Heart right ventricle (tissue), 16 donors: ENCODE measurements at regions not wholly inside any gene's neighbourhood (a gene's known extent, or its start where the extent isn't known, plus 50 kb on each side); places are given as distances from the start of the nearest gene placed in this dataset.

Source experiments
- ATAC-seq, 8 donors: fragments of 200-7000 bp; cut with Tn5 transposase; one replicate each; pipeline ENCODE4 v1.9.1; 2020; ENCODE audit warnings: mild to moderate bottlenecking in 8 of 8, moderate library complexity in 8 of 8, moderate number of reproducible peaks in 1 of 8
- DNase-seq, 2 donors: peaks; one replicate each; pipeline ENCODE4 v3.0.0-alpha.2; 2020
- H3K27ac ChIP-seq, 10 donors: fragments of 200-600 bp; sonication (generic) in 2 of 10; one replicate each; pipeline versions ENCODE4 v1.5.0 to v1.8.0; 2020 to 2022; ENCODE audit warnings: mild to moderate bottlenecking in 3 of 10
- H3K27me3 ChIP-seq, 7 donors: fragments of 200-600 bp; one replicate each; pipeline ENCODE4 v1.8.0; 2021 to 2022; ENCODE audit warnings: mild to moderate bottlenecking in 2 of 7
- H3K36me3 ChIP-seq, 9 donors: fragments of 200-600 bp; sonication (generic) in 1 of 9; one replicate each; pipeline versions ENCODE4 v1.5.0 to v1.8.0; 2020 to 2022; ENCODE audit warnings: mild to moderate bottlenecking in 2 of 9
- H3K4me1 ChIP-seq, 9 donors: fragments of 200-600 bp; sonication (generic) in 1 of 9; one replicate each; pipeline versions ENCODE4 v1.5.0 to v1.8.0; 2020 to 2022; ENCODE audit warnings: mild to moderate bottlenecking in 4 of 9
- H3K4me3 ChIP-seq, 10 donors: fragments of 200-600 bp; sonication (generic) in 2 of 10; one replicate each; pipeline versions ENCODE4 v1.5.0 to v1.8.0; 2020 to 2022; ENCODE audit warnings: mild to moderate bottlenecking in 7 of 10, moderate library complexity in 2 of 10
- H3K9me3 ChIP-seq, 11 donors: fragments of 200-600 bp in 10 of 11; sonication (generic) in 2 of 11; one replicate each; pipeline versions ENCODE4 v1.5.0 to v1.8.0; 2013 to 2022; ENCODE audit warnings: mild to moderate bottlenecking in 2 of 11, control low read depth in 1 of 11, moderate library complexity in 1 of 11
- WGBS, 2 donors: extraction: QIAGEN DNeasy Blood & Tissue Kit; methylation state at CpG; one replicate each; pipeline ENCODE4 v1.1.7; 2013; ENCODE audit warnings: inconsistent platforms in 1 of 2; 5-methylcytosine and 5-hydroxymethylcytosine counted together
- intact Hi-C, 10 donors: fragments of 100-400 bp; cut with DNase I; formaldehyde crosslinking; loops; one replicate each; pipeline versions ENCODE4 v1.11.1 to v1.14.2; 2022
- TF ChIP-seq, protein P1 (sequence below), 9 donors: fragments of 200-600 bp; sonication (generic) in 2 of 9; IDR thresholded peaks; one replicate each; pipeline versions ENCODE4 v1.5.0 to v1.8.0; 2021 to 2022; ENCODE audit warnings: antibody characterized with exemption in 9 of 9, mild to moderate bottlenecking in 5 of 9, moderate library complexity in 1 of 9
- donor health status: Arrhythmogenic right ventricular cardiomyopathy.
- donor health status: ischemic (EF 13 %, LVEDD 7.1; RV severe dilation, severe dysfunction).
- donor health status: healthy with polysubstance abuse.
- donor health status: DM: no; HTN: yes; CAD: no.
- donor health status: DM: no; HTN: no; CAD: no.
- donor health status: ischemic (EF 25% LVEDD 6.9; RV normal size, moderate dysfunction).
- donor health status: ischemic (EF 25% LVEDD 5.7; RV mildly dilated, moderate dysfunction).
- donor health status: healthy.
- donor health status: DM: yes; HTN: yes; CAD: no.
- donor health status: Ischemic cardiomyopathy.
- donor health status: ischemic (EF 35%, LVEDD 5.7; RV mildly dilated, moderate dysfunction).
- donor health status: nonischemic (EF 11% LVEDD 7.7; RV severe dilation, severe dysfunction).
- donor health status: DM: yes; HTN: yes; CAD: no.
- donor health status: PGD.
- donor health status: ischemic (EF 29% LVEDD 5.4; RV normal size, mild dysfunction).
- donor health status: nonischemic (EF 23%, LVEDD 6.1; RV moderate dilation, normal function).

DNA sequence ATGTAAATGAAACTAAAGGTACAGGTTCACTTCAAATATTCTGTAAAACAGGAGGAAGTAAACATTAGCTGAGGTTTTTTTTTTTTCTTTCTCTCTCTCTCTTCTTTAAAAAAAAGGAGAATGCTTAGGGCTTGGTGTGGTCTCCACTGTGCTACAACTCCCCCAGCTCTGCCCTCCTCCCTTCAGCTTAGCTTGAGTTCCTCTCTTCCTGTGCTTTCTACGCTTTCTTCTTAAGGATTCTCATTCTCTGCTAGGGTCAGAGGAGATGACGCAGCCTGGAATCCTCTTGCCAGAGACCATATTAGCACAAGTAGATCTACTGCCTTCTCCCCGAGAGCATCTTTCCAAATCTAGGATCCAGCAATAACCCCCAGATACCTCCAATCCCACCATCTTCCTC, 69.1 kb upstream of the SNRK start:
- Histone ChIP-seq H3K36me3 (no peaks in the 10 kb centered on the region), H3K4me3 (no peak overlapping the region), H3K27ac (peak overlapping the region in 7 of 10 donors; percentile 44 to 77 (median 56)), H3K4me1 (peaks cover 0 to 17% (median 5%) of the 10 kb centered on the region in 9 donors), H3K27me3 (no peaks in the 10 kb centered on the region), H3K9me3 (no peaks in the 10 kb centered on the region)
- ATAC-seq (peak in 5 of 8 donors; percentile 20 to 41 (median 37)), DNase-seq (no peak)
- TF ChIP-seq, protein P1, sequence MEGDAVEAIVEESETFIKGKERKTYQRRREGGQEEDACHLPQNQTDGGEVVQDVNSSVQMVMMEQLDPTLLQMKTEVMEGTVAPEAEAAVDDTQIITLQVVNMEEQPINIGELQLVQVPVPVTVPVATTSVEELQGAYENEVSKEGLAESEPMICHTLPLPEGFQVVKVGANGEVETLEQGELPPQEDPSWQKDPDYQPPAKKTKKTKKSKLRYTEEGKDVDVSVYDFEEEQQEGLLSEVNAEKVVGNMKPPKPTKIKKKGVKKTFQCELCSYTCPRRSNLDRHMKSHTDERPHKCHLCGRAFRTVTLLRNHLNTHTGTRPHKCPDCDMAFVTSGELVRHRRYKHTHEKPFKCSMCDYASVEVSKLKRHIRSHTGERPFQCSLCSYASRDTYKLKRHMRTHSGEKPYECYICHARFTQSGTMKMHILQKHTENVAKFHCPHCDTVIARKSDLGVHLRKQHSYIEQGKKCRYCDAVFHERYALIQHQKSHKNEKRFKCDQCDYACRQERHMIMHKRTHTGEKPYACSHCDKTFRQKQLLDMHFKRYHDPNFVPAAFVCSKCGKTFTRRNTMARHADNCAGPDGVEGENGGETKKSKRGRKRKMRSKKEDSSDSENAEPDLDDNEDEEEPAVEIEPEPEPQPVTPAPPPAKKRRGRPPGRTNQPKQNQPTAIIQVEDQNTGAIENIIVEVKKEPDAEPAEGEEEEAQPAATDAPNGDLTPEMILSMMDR (IDR thresholded peaks at IDR 0.05): no peak
- intact Hi-C loops: loop anchor here in 3 of 10 donors (2.0 to 10.0 kb wide), 4 partner anchors 40 to 288 kb away; partner anchors contain the start of gene SNRK (in 1 of the 3)
- WGBS, 2 donors: 70 to 75% methylated on average over 3 of the region's 3 CpGs

DNA sequence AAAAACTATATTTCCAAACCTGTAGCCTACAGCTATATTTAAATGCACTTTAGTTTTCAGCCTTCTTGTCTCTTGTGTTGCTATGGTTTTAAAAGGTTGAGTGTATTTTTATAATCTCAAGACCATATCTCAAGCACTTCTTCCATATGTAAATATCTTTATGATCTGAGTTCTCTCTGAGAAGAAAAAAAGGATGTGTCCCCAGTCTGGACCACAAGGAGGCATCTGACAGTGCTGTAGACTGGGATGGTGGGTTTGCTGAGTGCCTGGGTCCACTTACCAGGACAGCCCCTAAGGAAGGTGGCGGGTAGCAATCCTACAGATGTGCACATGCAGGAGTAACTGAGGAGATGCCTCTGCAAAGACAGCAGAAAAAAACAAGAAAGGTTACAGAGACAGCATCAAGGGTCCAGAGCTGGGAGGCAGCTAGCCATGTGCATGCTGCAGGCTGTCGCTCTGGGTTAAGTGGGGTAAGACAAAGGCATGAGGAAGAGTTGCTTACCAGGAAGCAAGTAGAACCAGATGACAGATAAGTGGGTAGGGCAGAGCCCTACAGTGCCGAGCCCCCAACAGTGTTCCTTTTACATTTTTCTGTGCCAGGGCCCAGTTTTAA, 70.6 kb upstream of the SNRK start:
- intact Hi-C loops: loop anchor here in 3 of 10 donors (2.0 to 10.0 kb wide), 4 partner anchors 38 to 289 kb away; partner anchors contain the start of gene SNRK (in 1 of the 3)
- Histone ChIP-seq H3K9me3 (no peaks in the 10 kb centered on the region), H3K27me3 (no peaks in the 10 kb centered on the region), H3K36me3 (no peaks in the 10 kb centered on the region), H3K27ac (no peak overlapping the region), H3K4me3 (no peak overlapping the region), H3K4me1 (peaks cover 0 to 24% (median 11%) of the 10 kb centered on the region in 9 donors)
- DNase-seq (no peak), ATAC-seq (no peak)
- 91 to 95% methylated on average over 3 of the region's 3 CpGs for WGBS, 2 donors
- TF ChIP-seq, protein P1 (IDR thresholded peaks at IDR 0.05): peak in 2 of 9 donors; percentile 15 to 17

DNA sequence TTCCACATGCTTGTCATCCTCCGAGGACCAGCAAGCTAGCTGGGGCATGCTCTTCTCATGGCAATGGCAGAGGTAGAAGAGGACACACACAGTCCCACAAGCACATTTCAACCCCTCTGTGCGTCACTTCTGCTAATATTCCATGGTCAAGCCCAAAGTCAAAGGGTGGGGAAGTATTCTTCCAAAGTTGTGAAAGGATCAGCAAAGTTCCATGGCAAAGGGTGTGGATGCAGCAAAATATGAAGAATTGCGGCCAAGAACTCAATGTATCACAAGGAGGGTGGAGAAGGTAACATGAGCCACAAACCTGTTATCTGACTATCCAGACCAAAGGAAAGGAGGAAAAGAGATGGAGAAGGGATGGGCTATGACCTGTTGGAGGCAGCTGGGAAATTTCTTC, 71.2 kb upstream of the SNRK start:
- H3K4me1 ChIP-seq: peaks cover 0 to 31% (median 16%) of the 10 kb centered on the region in 9 donors
- H3K36me3 ChIP-seq: no peaks in the 10 kb centered on the region
- H3K27me3 ChIP-seq: no peaks in the 10 kb centered on the region
- no peaks in the 10 kb centered on the region for H3K9me3 ChIP-seq
- H3K27ac ChIP-seq: no peak overlapping the region
- WGBS, 2 donors: 96 to 99% methylated on average over 3 of the region's 3 CpGs
- intact Hi-C loops: loop anchor here in 3 of 10 donors (5.0 to 10.0 kb wide), 3 partner anchors 38 to 290 kb away; no protein-coding TSS in a partner anchor
- TF ChIP-seq, protein P1 (IDR thresholded peaks at IDR 0.05): no peak
- H3K4me3 ChIP-seq: no peak overlapping the region
- ATAC-seq (no peak), DNase-seq (no peak)

DNA sequence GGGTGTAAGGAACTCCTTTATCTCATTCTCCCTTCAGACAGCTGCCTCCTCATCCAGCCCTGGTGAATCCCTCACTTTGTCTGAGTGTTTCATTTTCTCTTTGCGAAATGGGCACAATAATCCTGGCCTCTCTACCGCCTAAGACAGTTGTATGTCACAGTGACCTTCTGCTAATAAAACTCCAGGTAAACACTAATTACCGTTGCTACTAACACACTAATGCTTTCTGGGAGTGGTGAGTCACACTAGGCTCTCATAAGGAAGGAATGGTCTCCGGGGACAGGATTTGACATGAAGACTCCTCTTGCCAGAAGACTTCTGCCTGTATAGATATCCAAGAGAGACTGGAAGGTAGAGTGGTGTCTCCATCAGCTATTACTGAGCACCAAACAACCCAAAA, 71.7 kb upstream of the SNRK start:
- no peak overlapping the region for H3K4me3 ChIP-seq
- TF ChIP-seq, protein P1 (IDR thresholded peaks at IDR 0.05): no peak
- H3K4me1 ChIP-seq: peaks cover 0 to 32% (median 17%) of the 10 kb centered on the region in 9 donors
- 74 to 81% methylated on average over 4 of the region's 4 CpGs for WGBS, 2 donors
- no peaks in the 10 kb centered on the region for H3K9me3 ChIP-seq
- no peak for DNase-seq
- no peaks in the 10 kb centered on the region for H3K36me3 ChIP-seq
- intact Hi-C loops: loop anchor here in 3 of 10 donors (5.0 to 10.0 kb wide), 3 partner anchors 37 to 290 kb away; no protein-coding TSS in a partner anchor
- H3K27me3 ChIP-seq: no peaks in the 10 kb centered on the region
- no peak overlapping the region for H3K27ac ChIP-seq
- ATAC-seq: no peak
